ACHN (cell line): ENCODE measurements at regions not wholly inside any gene's neighbourhood (a gene's known extent, or its start where the extent isn't known, plus 50 kb on each side); places are given as distances from the start of the nearest gene placed in this dataset.
"Not testable (repeated sequence)": the region's sequence is repeated elsewhere in the genome, so short reads cannot be mapped to it uniquely, and the experiment has no call there.

Experiments
- DNase-seq: peaks from one replicate; pipeline ENCODE4 v3.0.0-alpha.2; 2015
- in situ Hi-C: cut with HindIII; loops from 2 replicates; pipeline ENCODE4 v1.10.0; 2017; ENCODE audit warnings: low sequenced_read_pairs, low pct_ligation_motif_present, low pct_unique_long_range_greater_than_20kb

DNA sequence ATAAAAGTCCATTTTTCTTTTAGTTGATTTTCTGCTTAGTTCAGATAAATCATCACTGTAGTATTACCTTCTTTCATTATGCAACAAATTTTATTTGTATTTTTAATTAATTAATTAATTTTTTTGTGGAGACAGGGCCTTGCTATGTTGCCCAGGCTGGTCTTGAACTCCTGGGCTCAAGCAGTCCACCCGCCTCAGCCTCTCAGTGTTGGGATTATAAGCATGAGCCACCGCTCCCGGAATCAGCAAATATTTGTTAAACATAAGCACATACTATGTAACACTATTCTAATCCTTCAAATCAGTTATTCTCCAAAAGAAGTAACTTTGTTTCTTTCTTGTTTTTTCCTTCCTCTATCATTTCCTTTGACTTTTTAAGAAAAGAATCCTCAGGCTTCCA, 584.8 kb upstream of the ANKRD30A start:
- in situ Hi-C loops: no loop called here
- DNase-seq: no peak

- no peak for DNase-seq
- in situ Hi-C loops: no loop called here
Observed at GRCh38 chr10:36538953-36539586, 586.3 kb upstream of the ANKRD30A start.

DNA sequence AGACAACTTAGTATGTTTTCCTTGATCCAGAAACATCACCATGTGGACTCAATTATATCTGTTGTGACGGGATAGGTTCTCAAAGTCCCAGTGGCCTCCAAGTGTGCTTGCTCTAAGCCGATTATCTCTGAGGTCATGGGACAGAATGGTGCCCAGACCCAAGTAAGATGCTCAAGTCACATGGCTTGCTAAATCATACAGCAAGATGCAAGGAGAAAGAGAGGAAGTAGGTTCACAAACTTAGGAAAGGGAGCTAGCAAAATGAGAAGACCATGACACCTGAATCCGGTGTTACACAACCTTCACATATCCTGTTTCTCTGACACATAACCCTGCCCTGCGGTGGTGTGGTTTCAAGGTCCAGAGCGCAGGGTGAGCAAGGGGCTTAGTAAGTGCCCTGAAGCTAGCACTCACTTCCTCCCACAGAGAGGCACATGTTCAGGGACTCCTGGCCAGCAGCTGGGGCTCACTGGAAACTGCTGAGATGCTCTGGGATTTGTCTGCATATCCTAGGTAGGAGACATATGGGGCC, 590.9 kb upstream of the ANKRD30A start:
- in situ Hi-C loops: no loop called here
- DNase-seq: no peak

DNA sequence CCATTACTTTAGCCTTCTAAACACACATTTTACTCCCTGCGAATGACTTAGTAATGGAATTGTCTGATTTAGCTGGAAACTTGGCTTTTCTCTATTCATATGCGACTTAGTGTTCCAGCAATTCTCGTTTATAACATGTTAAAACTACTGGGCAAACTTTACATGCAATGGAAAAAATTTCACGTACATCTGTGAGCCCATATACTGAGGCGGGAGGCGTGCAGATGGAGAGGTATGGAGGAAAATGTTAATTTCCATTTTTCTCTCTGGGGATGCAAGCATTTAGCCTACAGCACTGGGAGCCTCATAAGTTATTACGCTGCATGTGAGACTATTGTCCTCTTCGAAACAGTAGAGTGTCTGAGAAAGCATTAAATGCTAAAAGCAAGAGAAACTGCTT, 591.5 kb upstream of the ANKRD30A start:
- in situ Hi-C loops: no loop called here
- DNase-seq: no peak

DNA sequence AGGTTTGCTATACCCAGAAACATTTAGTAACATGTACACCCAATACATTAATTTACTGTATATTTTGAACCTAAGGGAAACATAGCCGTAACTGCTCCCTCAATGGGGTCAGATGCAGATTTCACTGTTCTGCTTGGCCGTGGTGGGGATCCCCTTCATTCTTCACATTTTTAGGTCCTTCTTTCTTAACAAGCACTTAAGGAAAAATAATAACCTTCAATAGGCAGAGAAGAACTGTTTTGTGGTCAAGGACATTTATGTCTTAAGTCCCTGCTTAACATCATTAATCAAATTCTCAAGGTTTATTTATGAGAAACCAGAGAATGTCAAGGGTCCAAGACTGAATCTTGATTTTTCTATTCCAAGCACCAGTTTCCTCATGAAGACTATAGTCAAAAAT, 592.1 kb upstream of the ANKRD30A start:
- no peak for DNase-seq
- in situ Hi-C loops: no loop called here

- DNase-seq: no peak
- in situ Hi-C loops: no loop called here
Observed at GRCh38 chr10:36531621-36532020, 593.8 kb upstream of the ANKRD30A start.

GRCh38 chr10:36526033-36526432, 599.4 kb upstream of the ANKRD30A start:
- DNase-seq: no peak
- in situ Hi-C loops: no loop called here

- DNase-seq, in situ Hi-C loops: not testable (repeated sequence)
Observed at GRCh38 chr10:36524126-36524525, 601.3 kb upstream of the ANKRD30A start.

DNA sequence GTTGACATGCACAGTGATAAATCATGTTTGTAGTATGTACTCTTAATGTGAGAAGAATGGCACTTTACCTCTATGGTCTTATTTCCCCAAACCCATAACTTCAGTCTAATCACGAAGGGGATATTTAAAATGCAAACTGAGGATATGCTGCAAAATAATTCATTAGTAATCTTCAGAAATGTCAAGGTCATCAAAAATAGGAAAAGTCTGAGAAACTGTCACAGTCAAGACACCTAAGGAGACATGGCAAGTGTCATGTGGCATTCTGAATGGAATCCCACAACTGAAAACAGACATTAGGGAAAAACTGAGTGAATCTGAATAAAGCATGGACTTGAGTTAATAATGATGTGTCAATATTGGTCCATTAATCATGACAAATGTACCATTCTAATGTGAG, 605.5 kb upstream of the ANKRD30A start:
- DNase-seq: no peak
- in situ Hi-C loops: no loop called here

DNA sequence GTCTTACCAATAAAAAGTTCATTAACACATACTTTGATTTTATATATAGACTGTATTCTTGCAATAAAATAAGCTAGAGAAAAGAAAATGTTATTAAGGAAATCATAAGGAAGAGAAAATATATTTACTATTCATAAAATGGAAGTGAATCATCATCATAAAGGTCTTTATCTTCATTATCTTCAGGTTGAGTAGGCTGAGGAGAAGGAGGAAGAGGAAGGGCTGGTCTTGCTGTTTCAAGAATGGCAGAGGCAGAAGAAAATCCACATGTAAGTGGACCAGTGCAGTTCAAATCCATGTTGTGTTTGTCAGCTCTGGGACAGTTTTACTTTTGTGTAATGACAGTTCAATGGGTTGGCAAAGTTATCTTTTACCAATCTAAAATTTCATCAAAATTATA, 609.1 kb upstream of the ANKRD30A start:
- no peak for DNase-seq
- in situ Hi-C loops: no loop called here

DNA sequence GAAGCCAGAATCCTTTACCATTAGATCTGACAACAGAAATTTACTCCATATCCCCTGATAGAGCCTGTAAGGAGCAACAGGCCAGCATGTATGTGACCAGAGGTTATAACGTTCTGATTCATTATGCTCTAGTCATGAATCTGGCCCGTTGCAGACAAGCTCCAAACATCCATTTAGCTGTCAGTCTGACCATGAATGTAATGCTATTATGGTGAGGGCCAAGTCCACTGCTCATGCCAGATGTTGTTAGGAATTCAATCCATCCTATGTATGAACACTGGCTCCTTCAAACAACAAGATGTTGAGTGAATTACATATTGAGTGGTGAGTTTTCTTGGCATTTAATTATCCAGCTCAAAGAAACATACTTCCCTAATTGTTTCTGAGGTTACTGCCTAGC, 610.1 kb upstream of the ANKRD30A start:
- in situ Hi-C loops: no loop called here
- no peak for DNase-seq

DNA sequence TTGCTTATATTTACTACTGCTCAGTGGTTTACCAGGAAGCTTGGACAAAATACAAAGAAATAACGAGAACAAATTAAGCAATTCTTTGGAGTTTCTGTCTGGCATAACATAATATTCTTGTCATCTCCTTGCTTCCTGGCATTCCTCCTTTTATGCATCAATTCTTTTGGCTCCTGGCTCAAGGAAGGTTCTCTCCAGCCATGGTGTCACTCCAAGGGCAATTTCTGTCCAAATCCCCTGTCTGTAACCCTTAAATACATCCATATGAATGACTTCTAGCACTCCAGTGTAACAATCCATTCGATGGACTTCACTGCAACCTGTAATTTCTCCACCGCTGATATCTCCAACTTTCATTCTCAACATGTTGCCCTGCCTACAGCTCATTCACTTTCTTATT, 617.7 kb upstream of the ANKRD30A start:
- DNase-seq: no peak
- in situ Hi-C loops: no loop called here

GRCh38 chr10:36506697-36507496, 618.5 kb upstream of the ANKRD30A start:
- in situ Hi-C loops: no loop called here
- DNase-seq: no peak

DNA sequence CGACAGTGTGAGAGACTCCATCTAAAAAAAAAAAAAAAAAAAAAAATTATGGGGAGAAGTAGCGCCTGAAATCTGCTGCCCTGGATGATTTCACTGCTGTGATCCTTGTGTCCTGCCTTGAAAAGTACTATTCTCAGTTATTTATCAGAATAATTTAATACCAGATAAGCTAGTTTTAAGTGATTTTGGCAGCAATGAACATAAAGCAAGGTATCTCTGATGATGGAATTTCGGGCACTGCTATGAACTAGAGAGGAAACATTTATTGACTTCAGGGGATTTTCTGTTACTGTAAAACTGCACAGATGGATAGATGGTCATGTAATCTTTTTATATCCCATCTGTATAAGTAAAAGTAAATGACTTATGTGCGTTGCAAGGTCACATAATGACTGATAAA, 619.1 kb upstream of the ANKRD30A start:
- DNase-seq: no peak
- in situ Hi-C loops: no loop called here

DNA sequence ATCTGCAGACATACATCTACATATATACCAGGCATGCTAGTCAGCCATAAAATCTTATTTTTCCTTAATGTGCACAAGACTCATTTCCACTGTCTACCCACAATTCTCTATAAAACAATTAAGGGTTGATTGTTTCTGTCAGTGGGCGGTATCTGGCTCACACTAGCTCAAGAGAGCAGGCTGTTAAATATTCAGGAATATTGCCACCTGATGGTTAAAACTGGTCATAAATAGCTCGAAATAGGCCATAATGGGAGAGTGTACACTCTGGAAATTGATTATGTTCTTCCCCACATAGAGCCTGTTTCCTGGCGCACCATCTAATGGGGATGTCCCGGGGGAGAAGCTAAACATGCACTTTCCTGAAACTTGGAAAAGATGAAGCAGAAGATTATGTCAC, 620.6 kb upstream of the ANKRD30A start:
- DNase-seq: no peak

DNA sequence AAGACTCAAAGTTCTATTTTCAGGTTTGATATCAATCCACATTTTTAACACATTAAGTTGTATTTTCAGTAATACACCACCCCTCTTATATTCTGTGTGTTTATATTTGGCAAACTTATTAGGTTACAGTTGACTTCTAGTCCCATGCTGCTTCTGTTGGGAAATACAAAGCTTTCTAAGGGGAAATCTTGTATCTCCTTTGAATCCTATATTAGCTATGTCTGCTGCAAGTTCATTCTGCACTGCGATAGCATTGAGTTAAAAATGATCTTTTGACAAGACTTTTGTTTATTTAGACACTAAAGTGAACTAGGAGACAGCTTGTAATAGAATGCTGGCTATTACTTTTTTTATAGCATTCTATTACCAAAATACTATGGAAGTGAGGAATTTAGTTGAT, 625.1 kb upstream of the ANKRD30A start:
- no peak for DNase-seq
- in situ Hi-C loops: no loop called here

More for the DNA sequence above, 620.6 kb upstream of the ANKRD30A start:
- in situ Hi-C loops: no loop called here

GRCh38 chr10:36499693-36500092, 625.7 kb upstream of the ANKRD30A start:
- no peak for DNase-seq
- in situ Hi-C loops: no loop called here

GRCh38 chr10:36496758-36497157, 628.6 kb upstream of the ANKRD30A start:
- no peak for DNase-seq
- in situ Hi-C loops: no loop called here

DNA sequence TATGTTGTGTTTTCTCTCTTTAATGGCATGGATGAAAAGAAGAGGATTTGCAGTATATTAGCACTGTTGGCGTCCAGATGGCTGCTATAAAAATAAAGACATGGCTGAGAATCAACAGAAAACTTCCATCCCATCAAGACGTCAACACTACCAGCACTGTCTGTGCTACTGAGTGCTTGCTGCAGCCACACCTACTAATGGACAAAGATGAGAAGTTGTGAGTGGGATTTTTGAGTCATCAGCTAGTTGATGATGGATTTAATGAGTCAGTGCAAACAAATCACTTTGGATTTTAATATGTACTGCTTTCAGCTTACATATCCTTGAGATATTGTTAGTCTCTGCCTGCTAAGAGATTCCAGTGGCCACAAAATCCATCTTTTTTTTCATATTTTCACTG, 631.0 kb upstream of the ANKRD30A start:
- no peak for DNase-seq
- in situ Hi-C loops: no loop called here

DNA sequence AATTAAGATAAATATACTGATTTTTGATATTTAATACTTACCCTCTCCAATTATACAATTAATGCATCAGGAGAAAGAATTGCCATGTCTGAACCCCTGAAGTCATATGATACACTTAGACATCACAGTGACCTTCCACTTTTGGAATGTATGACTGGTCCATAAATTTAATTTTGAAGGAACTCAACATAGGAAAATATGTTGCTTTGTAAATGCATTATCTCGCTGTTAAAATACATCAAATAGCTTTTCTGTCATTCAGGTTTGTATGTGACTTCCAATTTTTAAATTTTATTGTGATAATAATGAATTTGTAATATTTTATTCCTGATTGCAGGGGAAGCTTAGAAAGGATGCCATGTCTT, 631.9 kb upstream of the ANKRD30A start:
- no peak for DNase-seq
- in situ Hi-C loops: no loop called here
